Choroid plexus epithelial cell (primary cell): ENCODE measurements at regions not wholly inside any gene's neighbourhood (a gene's known extent, or its start where the extent isn't known, plus 50 kb on each side); places are given as distances from the start of the nearest gene placed in this dataset.

ENCODE experiments used
- DNase-seq: peaks from one replicate; pipeline ENCODE4 v3.0.0-alpha.2; 2010; ENCODE audit warnings: low read depth
- H3K4me3 ChIP-seq: 2 replicates; pipeline ENCODE4 v1.5.1; 2011; ENCODE audit warnings: low read depth, mild to moderate bottlenecking, control low read depth, low read length, moderate library complexity
- TF ChIP-seq, protein P1 (sequence below): conservative IDR thresholded peaks from 2 replicates; pipeline ENCODE4 v1.5.1; 2011; ENCODE audit warnings: low read depth, mild to moderate bottlenecking, control low read depth, inconsistent platforms, low read length, moderate library complexity

DNA sequence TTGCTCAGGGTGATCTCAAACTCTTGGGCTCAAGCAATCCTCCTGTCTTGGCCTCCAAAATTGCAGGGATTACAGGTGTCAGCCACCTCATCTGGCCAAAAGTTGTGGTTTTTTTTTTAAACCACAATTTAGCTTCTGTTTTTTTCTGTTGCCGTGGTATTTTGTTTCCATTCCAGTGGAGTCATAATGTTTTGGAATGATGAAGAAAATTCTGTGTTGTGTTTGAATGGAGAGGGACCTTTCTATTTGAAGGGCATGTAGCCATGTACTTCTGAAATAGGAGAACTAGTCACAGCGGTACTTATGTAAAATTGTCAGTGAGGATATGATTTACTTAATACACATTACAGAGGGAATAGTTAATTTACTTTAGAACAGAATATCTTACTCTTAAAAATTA, 201.3 kb downstream of the ARL4A start:
- H3K4me3 ChIP-seq = no peak overlapping the region
- peak; percentile 79 for DNase-seq
- TF ChIP-seq, protein P1, sequence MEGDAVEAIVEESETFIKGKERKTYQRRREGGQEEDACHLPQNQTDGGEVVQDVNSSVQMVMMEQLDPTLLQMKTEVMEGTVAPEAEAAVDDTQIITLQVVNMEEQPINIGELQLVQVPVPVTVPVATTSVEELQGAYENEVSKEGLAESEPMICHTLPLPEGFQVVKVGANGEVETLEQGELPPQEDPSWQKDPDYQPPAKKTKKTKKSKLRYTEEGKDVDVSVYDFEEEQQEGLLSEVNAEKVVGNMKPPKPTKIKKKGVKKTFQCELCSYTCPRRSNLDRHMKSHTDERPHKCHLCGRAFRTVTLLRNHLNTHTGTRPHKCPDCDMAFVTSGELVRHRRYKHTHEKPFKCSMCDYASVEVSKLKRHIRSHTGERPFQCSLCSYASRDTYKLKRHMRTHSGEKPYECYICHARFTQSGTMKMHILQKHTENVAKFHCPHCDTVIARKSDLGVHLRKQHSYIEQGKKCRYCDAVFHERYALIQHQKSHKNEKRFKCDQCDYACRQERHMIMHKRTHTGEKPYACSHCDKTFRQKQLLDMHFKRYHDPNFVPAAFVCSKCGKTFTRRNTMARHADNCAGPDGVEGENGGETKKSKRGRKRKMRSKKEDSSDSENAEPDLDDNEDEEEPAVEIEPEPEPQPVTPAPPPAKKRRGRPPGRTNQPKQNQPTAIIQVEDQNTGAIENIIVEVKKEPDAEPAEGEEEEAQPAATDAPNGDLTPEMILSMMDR = no peak

DNA sequence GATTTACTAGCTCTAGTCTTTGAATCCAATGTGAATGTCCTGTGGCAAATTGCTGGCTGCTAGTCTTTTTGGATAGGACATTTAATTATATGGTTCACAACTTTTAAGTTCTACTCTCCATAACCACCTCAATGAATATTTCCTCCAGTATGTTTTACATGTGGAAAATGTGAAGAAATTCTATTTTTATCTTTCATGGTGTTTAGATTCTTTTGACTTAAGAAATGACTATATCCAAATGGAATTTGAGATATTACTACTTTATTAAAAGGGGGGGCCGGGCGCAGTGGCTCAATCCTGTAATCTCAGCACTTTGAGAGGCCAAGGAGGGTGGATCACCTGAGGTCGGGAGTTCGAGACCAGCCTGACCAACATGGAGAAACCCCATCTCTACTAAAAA, 202.0 kb downstream of the ARL4A start:
- peak; percentile 55 for DNase-seq
- TF ChIP-seq, protein P1 = no peak

DNA sequence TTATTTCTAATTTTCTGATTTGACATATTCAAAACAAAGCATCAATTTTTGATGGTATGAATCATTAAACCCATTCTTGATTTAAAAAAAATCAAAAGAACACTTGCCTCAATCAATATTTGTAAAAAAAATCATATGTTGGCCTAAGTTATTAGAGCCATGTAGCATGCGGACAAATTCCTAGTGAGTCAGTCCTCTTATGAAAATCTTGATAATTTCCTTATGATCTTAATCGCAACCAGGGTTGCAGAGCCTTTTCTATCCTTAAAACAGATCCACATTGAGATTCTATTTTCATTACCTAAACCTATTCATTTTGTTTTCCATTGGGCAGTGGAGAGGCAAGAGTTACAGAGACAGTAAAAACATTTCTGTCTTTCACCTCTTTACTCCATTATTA, 203.2 kb downstream of the ARL4A start:
- DNase-seq = no peak
- TF ChIP-seq, protein P1 = no peak
- H3K4me3 ChIP-seq = no peak overlapping the region

More for the DNA sequence above, 202.0 kb downstream of the ARL4A start:
- H3K4me3 ChIP-seq = no peak overlapping the region

DNA sequence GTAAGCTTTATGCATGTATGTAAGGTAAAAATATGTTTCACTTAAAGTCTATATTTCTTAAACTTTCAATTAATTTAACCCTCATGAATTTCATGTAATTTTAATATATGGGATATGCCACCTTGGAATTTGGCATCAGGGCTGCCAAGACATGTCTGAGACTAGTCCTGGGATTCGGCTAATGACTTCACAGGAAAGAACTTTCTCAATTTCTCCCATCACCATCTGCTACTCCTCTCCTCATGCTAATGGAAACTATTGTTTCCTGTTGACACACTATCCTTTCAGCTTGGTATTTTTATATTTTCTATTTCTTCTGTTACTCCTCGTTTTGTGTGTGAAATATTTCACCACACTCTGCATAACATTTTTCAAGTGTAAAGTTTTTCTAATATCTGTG, 205.9 kb downstream of the ARL4A start:
- H3K4me3 ChIP-seq = no peak overlapping the region
- no peak for DNase-seq
- TF ChIP-seq, protein P1 = no peak

DNA sequence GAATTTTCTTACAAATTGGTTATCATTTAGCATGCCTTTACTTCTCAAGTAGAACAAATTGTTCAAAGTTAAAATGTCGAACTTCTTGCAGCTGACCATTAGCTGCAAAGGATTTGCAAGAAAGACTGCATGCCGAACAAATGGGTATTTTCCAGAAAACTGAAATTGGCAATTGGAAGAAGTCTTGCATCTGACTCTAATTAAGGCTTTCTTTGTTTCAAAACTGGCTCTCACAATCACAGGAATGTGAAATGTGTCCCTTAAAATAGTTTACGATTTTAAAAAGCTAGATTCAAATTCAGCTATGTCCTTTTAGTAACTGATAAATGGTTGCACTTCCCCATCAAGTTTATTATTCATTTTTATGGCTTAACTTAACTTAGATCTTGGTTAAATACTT, 207.9 kb downstream of the ARL4A start:
- no peak for DNase-seq
- H3K4me3 ChIP-seq = no peak overlapping the region
- TF ChIP-seq, protein P1 = no peak

DNA sequence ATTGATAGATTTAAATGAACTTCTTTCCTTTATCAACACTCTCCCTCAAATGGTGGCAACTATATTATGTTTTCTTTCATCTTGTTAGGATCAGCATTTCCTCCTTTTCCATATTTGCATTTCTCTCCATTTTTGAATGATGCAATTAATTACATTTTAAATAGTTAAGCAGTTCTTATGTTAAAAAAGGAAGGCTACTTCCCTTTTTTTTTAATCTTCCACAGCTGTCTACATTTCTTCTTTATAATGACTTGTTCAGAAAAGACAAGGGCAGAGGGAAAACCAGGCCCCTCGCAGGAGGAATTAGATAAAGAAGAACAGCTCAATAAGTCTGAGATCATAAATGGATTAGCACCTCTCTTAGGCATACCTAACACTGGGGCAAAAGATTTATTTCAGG, 208.9 kb downstream of the ARL4A start:
- TF ChIP-seq, protein P1 = no peak
- DNase-seq = no peak
- H3K4me3 ChIP-seq = no peak overlapping the region

DNA sequence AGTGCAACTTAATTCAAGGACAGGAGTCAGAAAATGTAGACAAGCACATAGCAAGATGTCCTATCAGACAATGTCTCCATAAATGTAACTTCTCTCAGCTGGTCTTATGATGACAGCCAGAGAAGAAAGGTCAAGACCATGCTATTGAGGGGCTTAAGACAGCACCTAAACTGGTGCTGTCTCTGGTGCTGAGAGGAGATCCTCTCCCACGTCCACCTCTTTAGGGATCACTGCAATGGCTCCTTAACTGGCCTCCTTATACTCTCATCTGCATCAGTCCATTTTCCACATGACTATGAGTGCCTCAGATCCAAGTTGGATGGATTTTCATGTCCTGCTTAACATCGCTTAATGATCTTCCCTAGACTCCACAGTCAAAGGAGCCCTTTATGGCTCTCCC, 210.6 kb downstream of the ARL4A start:
- no peak overlapping the region for H3K4me3 ChIP-seq
- TF ChIP-seq, protein P1 = no peak
- DNase-seq = no peak
